ENCODE measurements at regions not wholly inside any gene's neighbourhood (a gene's known extent, or its start where the extent isn't known, plus 50 kb on each side); places are given as distances from the start of the nearest gene placed in this dataset.
"Not testable (repeated sequence)": the region's sequence is repeated elsewhere in the genome, so short reads cannot be mapped to it uniquely, and the experiment has no call there.

DNA sequence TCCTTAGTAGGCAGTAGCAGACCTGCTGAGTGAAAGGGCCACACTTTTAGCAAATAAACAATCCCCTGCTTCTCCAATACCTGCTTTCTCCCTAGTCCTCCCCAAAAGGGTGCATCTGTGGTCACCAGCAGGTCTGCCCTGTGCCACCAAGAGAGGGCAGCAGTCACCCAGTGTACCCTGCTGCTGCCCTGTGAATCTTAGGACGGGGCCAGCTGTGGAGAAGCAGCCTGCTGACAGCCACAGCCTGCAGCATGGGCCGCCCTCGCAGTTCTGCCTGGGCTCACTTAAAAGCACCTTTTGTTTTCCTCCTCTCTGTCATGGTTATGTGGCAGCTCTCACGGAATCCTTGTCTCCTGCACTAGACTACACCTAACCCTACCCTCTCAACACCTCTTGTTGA is 85.4 kb upstream of the DRD5 start:
- not testable (repeated sequence) for H3K27ac ChIP-seq, H3K4me1 ChIP-seq, H3K27me3 ChIP-seq, H3K4me3 ChIP-seq, H3K36me3 ChIP-seq, H3K9me3 ChIP-seq
- peak in 1 of 3 donors; percentile 65 for DNase-seq
- TF ChIP-seq, protein P1, sequence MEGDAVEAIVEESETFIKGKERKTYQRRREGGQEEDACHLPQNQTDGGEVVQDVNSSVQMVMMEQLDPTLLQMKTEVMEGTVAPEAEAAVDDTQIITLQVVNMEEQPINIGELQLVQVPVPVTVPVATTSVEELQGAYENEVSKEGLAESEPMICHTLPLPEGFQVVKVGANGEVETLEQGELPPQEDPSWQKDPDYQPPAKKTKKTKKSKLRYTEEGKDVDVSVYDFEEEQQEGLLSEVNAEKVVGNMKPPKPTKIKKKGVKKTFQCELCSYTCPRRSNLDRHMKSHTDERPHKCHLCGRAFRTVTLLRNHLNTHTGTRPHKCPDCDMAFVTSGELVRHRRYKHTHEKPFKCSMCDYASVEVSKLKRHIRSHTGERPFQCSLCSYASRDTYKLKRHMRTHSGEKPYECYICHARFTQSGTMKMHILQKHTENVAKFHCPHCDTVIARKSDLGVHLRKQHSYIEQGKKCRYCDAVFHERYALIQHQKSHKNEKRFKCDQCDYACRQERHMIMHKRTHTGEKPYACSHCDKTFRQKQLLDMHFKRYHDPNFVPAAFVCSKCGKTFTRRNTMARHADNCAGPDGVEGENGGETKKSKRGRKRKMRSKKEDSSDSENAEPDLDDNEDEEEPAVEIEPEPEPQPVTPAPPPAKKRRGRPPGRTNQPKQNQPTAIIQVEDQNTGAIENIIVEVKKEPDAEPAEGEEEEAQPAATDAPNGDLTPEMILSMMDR (IDR thresholded peaks at IDR 0.05) = peak in 4 of 6 experiments; percentile 16 to 57 (median 50)

- H3K4me1 ChIP-seq, H3K4me3 ChIP-seq, H3K27me3 ChIP-seq, H3K36me3 ChIP-seq, DNase-seq, H3K27ac ChIP-seq, H3K9me3 ChIP-seq: not testable (repeated sequence)
Measured at GRCh38 chr4:9696561-9696960, 84.9 kb upstream of the DRD5 start.

DNA sequence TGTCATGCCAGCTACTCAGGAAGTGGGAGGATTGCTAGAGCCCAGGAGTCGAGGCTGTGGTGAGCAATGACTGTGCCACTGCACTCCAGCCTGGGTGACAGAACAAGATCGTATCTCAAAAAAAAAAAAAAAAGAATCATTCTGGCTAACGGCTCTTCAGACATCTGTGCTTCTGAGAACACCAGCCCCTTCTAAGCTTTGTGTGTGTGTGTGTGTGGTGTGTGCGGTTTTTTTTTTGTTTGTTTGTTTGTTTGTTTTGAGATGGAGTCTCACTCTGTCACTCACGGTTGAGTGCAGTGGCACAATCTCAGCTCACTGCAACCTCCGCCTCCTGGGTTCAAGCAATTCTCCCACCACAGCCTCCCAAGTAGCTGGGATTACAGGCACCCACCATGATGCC is 79.4 kb upstream of the DRD5 start:
- H3K4me1 ChIP-seq, H3K27ac ChIP-seq, H3K36me3 ChIP-seq, DNase-seq, H3K27me3 ChIP-seq, H3K9me3 ChIP-seq, H3K4me3 ChIP-seq: not testable (repeated sequence)

GRCh38 chr4:9702696-9703095 is 78.7 kb upstream of the DRD5 start:
- H3K4me1 ChIP-seq, DNase-seq, H3K9me3 ChIP-seq, H3K36me3 ChIP-seq, H3K4me3 ChIP-seq, H3K27me3 ChIP-seq, H3K27ac ChIP-seq: not testable (repeated sequence)

DNA sequence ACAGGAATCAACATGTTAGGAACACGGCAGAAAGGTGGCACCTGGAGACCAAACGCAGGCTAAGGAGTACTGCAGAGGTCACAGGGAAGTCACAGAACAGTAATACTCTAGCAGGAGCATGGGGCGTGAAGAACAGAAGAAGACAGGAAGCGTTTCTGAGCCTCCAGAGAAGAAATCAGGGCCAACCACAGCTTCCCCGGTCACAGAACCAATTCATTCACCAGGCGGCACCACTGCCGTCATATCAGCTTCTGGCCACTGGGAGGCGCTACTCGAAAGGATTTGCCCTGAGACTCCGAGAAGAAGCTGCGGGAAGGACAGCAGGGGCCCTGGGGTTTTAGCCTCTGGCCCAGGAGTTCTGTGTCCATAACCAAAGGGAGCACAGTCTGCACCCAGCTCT is 78.0 kb upstream of the DRD5 start:
- TF ChIP-seq, protein P1 (IDR thresholded peaks at IDR 0.05) = peak in 4 of 6 experiments; percentile 56 to 76 (median 69)
- no peak for TF ChIP-seq POLR2A (IDR thresholded peaks at IDR 0.05)
- Histone ChIP-seq H3K4me1 (no peaks in the 10 kb centered on the region), H3K27me3 (no peaks in the 10 kb centered on the region), H3K9me3 (no peaks in the 10 kb centered on the region), H3K27ac (no peak overlapping the region), H3K4me3 (no peak overlapping the region), H3K36me3 (no peaks in the 10 kb centered on the region)
- peak; percentile 33 to 83 (median 78) for DNase-seq

DNA sequence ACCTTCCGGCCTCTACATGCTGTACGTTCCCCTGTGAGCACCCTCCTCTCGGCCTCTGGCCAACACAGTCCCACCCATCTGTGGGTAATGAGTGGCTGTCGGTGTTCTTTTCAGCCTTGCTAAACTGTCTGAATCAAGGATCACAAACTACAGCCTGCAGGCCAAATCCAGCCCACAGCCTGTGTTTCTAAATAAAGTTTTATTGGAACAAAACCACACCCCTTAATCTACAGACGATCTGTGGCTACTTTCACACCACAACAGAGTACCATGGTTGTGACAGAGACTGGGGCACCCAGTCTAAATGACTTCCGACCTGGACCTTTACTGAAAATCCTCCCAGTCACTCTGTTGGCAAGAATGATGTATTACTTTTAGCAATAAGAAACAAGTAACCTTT is 77.3 kb upstream of the DRD5 start:
- H3K27me3 ChIP-seq, H3K27ac ChIP-seq, DNase-seq, H3K4me3 ChIP-seq, H3K36me3 ChIP-seq, H3K4me1 ChIP-seq, H3K9me3 ChIP-seq: not testable (repeated sequence)

GRCh38 chr4:9704551-9705332 is 76.7 kb upstream of the DRD5 start:
- Histone ChIP-seq H3K36me3 (no peaks in the 10 kb centered on the region), H3K4me1 (no peaks in the 10 kb centered on the region), H3K27me3 (no peaks in the 10 kb centered on the region), H3K27ac (no peak overlapping the region), H3K4me3 (no peak overlapping the region), H3K9me3 (no peaks in the 10 kb centered on the region)
- TF ChIP-seq POLR2A (IDR thresholded peaks at IDR 0.05) = no peak
- TF ChIP-seq, protein P1 (IDR thresholded peaks at IDR 0.05) = no peak
- no peak for DNase-seq

GRCh38 chr4:9707281-9707680 is 74.2 kb upstream of the DRD5 start:
- H3K27ac ChIP-seq = peak overlapping the region in 1 of 4 donors; percentile 41

GRCh38 chr4:9707936-9708335 is 73.5 kb upstream of the DRD5 start:
- H3K9me3 ChIP-seq, H3K4me3 ChIP-seq, H3K27me3 ChIP-seq, DNase-seq, H3K36me3 ChIP-seq, H3K4me1 ChIP-seq: not testable (repeated sequence)
- H3K27ac ChIP-seq = peak overlapping the region in 1 of 4 donors; percentile 41

More at GRCh38 chr4:9707281-9707680, 74.2 kb upstream of the DRD5 start:
- H3K9me3 ChIP-seq, H3K4me1 ChIP-seq, H3K36me3 ChIP-seq, H3K27me3 ChIP-seq, H3K4me3 ChIP-seq: not testable (repeated sequence)
- peak in 2 of 3 donors; percentile 78 for DNase-seq
